ENCODE measurements at regions not wholly inside any gene's neighbourhood (a gene's known extent, or its start where the extent isn't known, plus 50 kb on each side); places are given as distances from the start of the nearest gene placed in this dataset.

DNA sequence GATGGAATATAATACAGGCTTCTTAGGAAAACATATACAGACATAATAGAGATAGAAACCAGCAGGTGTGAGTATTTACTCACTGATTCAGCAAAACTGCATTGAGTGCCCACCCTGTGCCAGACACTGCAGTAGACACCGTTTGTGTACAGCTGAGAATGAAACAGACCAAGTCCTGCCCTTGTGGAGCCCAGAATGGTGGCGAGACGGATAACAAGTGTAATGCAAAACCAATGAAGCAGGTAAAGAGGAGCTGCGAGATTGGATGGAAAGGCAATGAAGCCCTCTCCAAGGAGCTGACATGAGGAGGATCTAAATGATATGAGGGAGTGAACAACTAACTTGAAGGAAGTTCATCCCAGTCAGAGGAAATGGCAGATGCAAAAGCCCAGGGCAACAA is 256.4 kb downstream of the MEX3B start:
- no peak overlapping the region for H3K9ac ChIP-seq (ENCODE audit: low read depth, low read length)
- no peaks in the 10 kb centered on the region for H3K79me2 ChIP-seq (ENCODE audit: insufficient read depth, low read length)
- H3K4me3 ChIP-seq (ENCODE audit: low read depth in 1 of 2, low read length in 2 of 2) = no peak overlapping the region
- H4K20me1 ChIP-seq (ENCODE audit: insufficient read depth, low read length) = no peaks in the 10 kb centered on the region
- H3K36me3 ChIP-seq (ENCODE audit: insufficient read depth, low read length) = no peaks in the 10 kb centered on the region
- TF ChIP-seq, protein P1, sequence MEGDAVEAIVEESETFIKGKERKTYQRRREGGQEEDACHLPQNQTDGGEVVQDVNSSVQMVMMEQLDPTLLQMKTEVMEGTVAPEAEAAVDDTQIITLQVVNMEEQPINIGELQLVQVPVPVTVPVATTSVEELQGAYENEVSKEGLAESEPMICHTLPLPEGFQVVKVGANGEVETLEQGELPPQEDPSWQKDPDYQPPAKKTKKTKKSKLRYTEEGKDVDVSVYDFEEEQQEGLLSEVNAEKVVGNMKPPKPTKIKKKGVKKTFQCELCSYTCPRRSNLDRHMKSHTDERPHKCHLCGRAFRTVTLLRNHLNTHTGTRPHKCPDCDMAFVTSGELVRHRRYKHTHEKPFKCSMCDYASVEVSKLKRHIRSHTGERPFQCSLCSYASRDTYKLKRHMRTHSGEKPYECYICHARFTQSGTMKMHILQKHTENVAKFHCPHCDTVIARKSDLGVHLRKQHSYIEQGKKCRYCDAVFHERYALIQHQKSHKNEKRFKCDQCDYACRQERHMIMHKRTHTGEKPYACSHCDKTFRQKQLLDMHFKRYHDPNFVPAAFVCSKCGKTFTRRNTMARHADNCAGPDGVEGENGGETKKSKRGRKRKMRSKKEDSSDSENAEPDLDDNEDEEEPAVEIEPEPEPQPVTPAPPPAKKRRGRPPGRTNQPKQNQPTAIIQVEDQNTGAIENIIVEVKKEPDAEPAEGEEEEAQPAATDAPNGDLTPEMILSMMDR (IDR thresholded peaks at IDR 0.05; ENCODE audit: borderline replicate concordance, extremely low read depth, low read length, poor library complexity, severe bottlenecking) = no peak
- no peak for TF ChIP-seq EZH2 (IDR thresholded peaks at IDR 0.05; ENCODE audit: borderline replicate concordance, low read depth, low read length, severe bottlenecking)
- H2AFZ ChIP-seq (ENCODE audit: low read depth, low read length) = no peak overlapping the region
- H3K27ac ChIP-seq (ENCODE audit: low read length) = no peak overlapping the region
- H3K9me3 ChIP-seq (ENCODE audit: insufficient read depth, low read length, severe bottlenecking) = no peaks in the 10 kb centered on the region
- H3K4me2 ChIP-seq (ENCODE audit: insufficient read depth, low read length) = no peak overlapping the region
- no peaks in the 10 kb centered on the region for H3K4me1 ChIP-seq (ENCODE audit: insufficient read depth, low read length)
- ATAC-seq (ENCODE audit: insufficient read depth, low read depth) (no peak), DNase-seq (no peak)
- H3K27me3 ChIP-seq (ENCODE audit: insufficient read depth, low read length, poor library complexity) = peaks cover 2% of the 10 kb centered on the region

DNA sequence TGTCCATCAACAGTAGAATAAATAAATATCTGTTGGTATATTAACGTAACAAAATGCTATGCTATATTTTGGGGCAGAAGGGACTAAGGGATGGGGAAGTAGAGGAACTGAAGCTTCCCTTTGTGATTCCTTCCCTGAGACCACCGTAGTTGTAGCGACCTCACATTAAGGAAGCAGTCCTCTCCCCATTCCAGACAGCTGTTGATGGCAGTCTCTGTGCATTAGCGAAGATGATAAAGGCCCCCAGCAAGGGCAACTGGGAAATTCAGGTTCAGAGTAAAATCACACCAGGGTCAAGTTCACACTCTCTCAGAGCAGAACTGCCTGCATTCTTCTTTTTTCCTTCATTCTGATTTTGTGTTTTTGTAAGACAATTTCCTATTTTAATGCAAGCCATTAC is 259.0 kb downstream of the MEX3B start:
- Histone ChIP-seq H3K36me3 (ENCODE audit: insufficient read depth, low read length) (no peaks in the 10 kb centered on the region), H3K4me3 (ENCODE audit: low read depth in 1 of 2, low read length in 2 of 2) (no peak overlapping the region), H2AFZ (ENCODE audit: low read depth, low read length) (no peak overlapping the region), H3K27me3 (ENCODE audit: insufficient read depth, low read length, poor library complexity) (peaks cover 2% of the 10 kb centered on the region), H3K9me3 (ENCODE audit: insufficient read depth, low read length, severe bottlenecking) (no peaks in the 10 kb centered on the region), H3K79me2 (ENCODE audit: insufficient read depth, low read length) (no peaks in the 10 kb centered on the region), H3K4me1 (ENCODE audit: insufficient read depth, low read length) (no peaks in the 10 kb centered on the region), H3K27ac (ENCODE audit: low read length) (no peak overlapping the region), H3K4me2 (ENCODE audit: insufficient read depth, low read length) (no peak overlapping the region), H4K20me1 (ENCODE audit: insufficient read depth, low read length) (no peaks in the 10 kb centered on the region), H3K9ac (ENCODE audit: low read depth, low read length) (no peak overlapping the region)
- ATAC-seq (ENCODE audit: insufficient read depth, low read depth) = no peak
- TF ChIP-seq, protein P1 (IDR thresholded peaks at IDR 0.05; ENCODE audit: borderline replicate concordance, extremely low read depth, low read length, poor library complexity, severe bottlenecking) = no peak
- no peak for TF ChIP-seq EZH2 (IDR thresholded peaks at IDR 0.05; ENCODE audit: borderline replicate concordance, low read depth, low read length, severe bottlenecking)
- no peak for DNase-seq

DNA sequence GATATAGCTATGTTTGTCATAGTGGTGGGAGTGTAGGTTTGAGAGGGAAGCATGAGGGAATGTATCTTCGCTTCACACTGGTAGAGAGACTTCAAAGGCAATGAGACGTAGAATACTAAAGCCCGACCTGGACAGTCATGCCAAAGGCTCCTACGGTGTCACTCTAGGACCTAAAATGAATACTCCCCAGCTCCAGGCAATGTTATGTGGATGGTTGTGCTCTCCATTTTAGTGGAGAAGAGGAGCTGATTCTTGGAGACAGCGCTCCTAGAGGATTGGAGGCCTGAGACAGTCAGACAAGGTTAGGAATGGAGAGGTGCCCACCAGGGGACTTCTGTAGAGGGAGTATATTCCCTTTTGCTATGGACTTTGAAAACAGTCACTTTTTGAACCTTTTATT is 260.1 kb downstream of the MEX3B start:
- H2AFZ ChIP-seq (ENCODE audit: low read depth, low read length) = no peak overlapping the region
- H3K36me3 ChIP-seq (ENCODE audit: insufficient read depth, low read length) = no peaks in the 10 kb centered on the region
- no peaks in the 10 kb centered on the region for H3K79me2 ChIP-seq (ENCODE audit: insufficient read depth, low read length)
- H4K20me1 ChIP-seq (ENCODE audit: insufficient read depth, low read length) = no peaks in the 10 kb centered on the region
- no peak overlapping the region for H3K9ac ChIP-seq (ENCODE audit: low read depth, low read length)
- H3K27me3 ChIP-seq (ENCODE audit: insufficient read depth, low read length, poor library complexity) = peaks cover 2% of the 10 kb centered on the region
- DNase-seq = no peak
- no peak for ATAC-seq (ENCODE audit: insufficient read depth, low read depth)
- no peak overlapping the region for H3K4me3 ChIP-seq (ENCODE audit: low read depth in 1 of 2, low read length in 2 of 2)
- H3K9me3 ChIP-seq (ENCODE audit: insufficient read depth, low read length, severe bottlenecking) = no peaks in the 10 kb centered on the region
- no peak overlapping the region for H3K27ac ChIP-seq (ENCODE audit: low read length)
- no peaks in the 10 kb centered on the region for H3K4me1 ChIP-seq (ENCODE audit: insufficient read depth, low read length)
- no peak overlapping the region for H3K4me2 ChIP-seq (ENCODE audit: insufficient read depth, low read length)
- TF ChIP-seq, protein P1 (IDR thresholded peaks at IDR 0.05; ENCODE audit: borderline replicate concordance, extremely low read depth, low read length, poor library complexity, severe bottlenecking) = peak; percentile 17
- no peak for TF ChIP-seq EZH2 (IDR thresholded peaks at IDR 0.05; ENCODE audit: borderline replicate concordance, low read depth, low read length, severe bottlenecking)

DNA sequence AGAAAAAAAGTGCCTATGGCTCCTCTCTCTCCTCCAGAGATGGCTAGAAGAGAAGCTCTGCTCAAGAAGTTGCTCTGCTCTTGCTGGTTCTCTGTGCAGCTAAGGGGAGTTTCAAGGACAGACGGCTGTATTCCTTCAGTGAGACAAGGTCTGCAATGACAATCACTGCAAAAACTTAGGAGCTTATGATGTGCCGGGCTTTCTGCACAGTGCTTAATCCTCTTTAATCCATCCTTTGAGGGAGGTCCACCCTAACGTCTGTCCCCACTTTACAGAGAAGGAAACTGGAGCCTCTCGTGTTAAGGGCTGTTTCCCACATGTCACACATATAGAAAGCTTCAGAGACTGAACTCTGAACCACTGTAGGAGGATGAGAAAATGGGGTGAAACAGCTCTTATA is 260.6 kb downstream of the MEX3B start:
- Histone ChIP-seq H3K4me3 (ENCODE audit: low read depth in 1 of 2, low read length in 2 of 2) (no peak overlapping the region), H3K9me3 (ENCODE audit: insufficient read depth, low read length, severe bottlenecking) (no peaks in the 10 kb centered on the region), H2AFZ (ENCODE audit: low read depth, low read length) (no peak overlapping the region), H3K4me1 (ENCODE audit: insufficient read depth, low read length) (no peaks in the 10 kb centered on the region), H3K27me3 (ENCODE audit: insufficient read depth, low read length, poor library complexity) (peaks cover 2% of the 10 kb centered on the region), H4K20me1 (ENCODE audit: insufficient read depth, low read length) (no peaks in the 10 kb centered on the region), H3K36me3 (ENCODE audit: insufficient read depth, low read length) (no peaks in the 10 kb centered on the region), H3K9ac (ENCODE audit: low read depth, low read length) (no peak overlapping the region), H3K27ac (ENCODE audit: low read length) (no peak overlapping the region), H3K79me2 (ENCODE audit: insufficient read depth, low read length) (no peaks in the 10 kb centered on the region), H3K4me2 (ENCODE audit: insufficient read depth, low read length) (no peak overlapping the region)
- DNase-seq (no peak), ATAC-seq (ENCODE audit: insufficient read depth, low read depth) (no peak)
- TF ChIP-seq, protein P1 (IDR thresholded peaks at IDR 0.05; ENCODE audit: borderline replicate concordance, extremely low read depth, low read length, poor library complexity, severe bottlenecking) = no peak
- TF ChIP-seq EZH2 (IDR thresholded peaks at IDR 0.05; ENCODE audit: borderline replicate concordance, low read depth, low read length, severe bottlenecking) = no peak

Data from DND-41 (cell line).